Thyroid gland (tissue), 4 donors: ENCODE measurements at regions not wholly inside any gene's neighbourhood (a gene's known extent, or its start where the extent isn't known, plus 50 kb on each side); places are given as distances from the start of the nearest gene placed in this dataset.

Experiments used
- POLR2A ChIP-seq, 2 donors: fragments of 450-650 bp; IDR thresholded peaks; one replicate each; pipeline ENCODE4 v1.6.1; 2017; ENCODE audit warnings: antibody characterized with exemption in 2 of 2, mild to moderate bottlenecking in 2 of 2, moderate library complexity in 1 of 2
- TF ChIP-seq, protein P1 (sequence below), 6 experiments: fragments of 200-600 bp in 3 of 6; fragments of 450-650 bp in 3 of 6; sonication (generic) in 3 of 6; IDR thresholded peaks; one replicate each; pipeline ENCODE4 v1.5.1; 2016 to 2019; ENCODE audit warnings: antibody characterized with exemption in 6 of 6, mild to moderate bottlenecking in 2 of 6, inconsistent platforms in 1 of 6, moderate library complexity in 1 of 6

GRCh38 chr5:61231813-61232212 is 69.5 kb upstream of the SMIM15 start:
- TF ChIP-seq, protein P1, sequence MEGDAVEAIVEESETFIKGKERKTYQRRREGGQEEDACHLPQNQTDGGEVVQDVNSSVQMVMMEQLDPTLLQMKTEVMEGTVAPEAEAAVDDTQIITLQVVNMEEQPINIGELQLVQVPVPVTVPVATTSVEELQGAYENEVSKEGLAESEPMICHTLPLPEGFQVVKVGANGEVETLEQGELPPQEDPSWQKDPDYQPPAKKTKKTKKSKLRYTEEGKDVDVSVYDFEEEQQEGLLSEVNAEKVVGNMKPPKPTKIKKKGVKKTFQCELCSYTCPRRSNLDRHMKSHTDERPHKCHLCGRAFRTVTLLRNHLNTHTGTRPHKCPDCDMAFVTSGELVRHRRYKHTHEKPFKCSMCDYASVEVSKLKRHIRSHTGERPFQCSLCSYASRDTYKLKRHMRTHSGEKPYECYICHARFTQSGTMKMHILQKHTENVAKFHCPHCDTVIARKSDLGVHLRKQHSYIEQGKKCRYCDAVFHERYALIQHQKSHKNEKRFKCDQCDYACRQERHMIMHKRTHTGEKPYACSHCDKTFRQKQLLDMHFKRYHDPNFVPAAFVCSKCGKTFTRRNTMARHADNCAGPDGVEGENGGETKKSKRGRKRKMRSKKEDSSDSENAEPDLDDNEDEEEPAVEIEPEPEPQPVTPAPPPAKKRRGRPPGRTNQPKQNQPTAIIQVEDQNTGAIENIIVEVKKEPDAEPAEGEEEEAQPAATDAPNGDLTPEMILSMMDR (IDR thresholded peaks at IDR 0.05) = no peak
- TF ChIP-seq POLR2A (IDR thresholded peaks at IDR 0.05) = no peak
